Prostate gland (tissue), 2 donors: ENCODE measurements at regions not wholly inside any gene's neighbourhood (a gene's known extent, or its start where the extent isn't known, plus 50 kb on each side); places are given as distances from the start of the nearest gene placed in this dataset.

Experiments used
- DNase-seq: peaks from one replicate; pipeline ENCODE4 v3.0.0-alpha.2; 2019; ENCODE audit warnings: low spot score
- H3K27ac ChIP-seq, 2 donors: fragments of 200-600 bp; sonication (generic); 2 replicates each; pipeline ENCODE4 v1.5.1; 2017 to 2019
- H3K27me3 ChIP-seq: fragments of 200-600 bp; sonication (generic); replicated peaks from 2 replicates; pipeline ENCODE4 v1.5.1; 2019; ENCODE audit not compliant: insufficient read depth
- H3K36me3 ChIP-seq, 2 donors: fragments of 200-600 bp; sonication (generic); 1 replicate in 1 of 2; 2 replicates in 1 of 2; pipeline versions ENCODE4 v1.5.1 to v1.8.1; 2017 to 2019
- H3K4me1 ChIP-seq: fragments of 200-600 bp; sonication (generic); replicated peaks from 2 replicates; pipeline ENCODE4 v1.5.1; 2019
- H3K4me3 ChIP-seq, 2 donors: fragments of 200-600 bp; sonication (generic); 2 replicates each; pipeline ENCODE4 v1.5.1; 2017 to 2019
- H3K9me3 ChIP-seq: fragments of 200-600 bp; sonication (generic); 2 replicates; pipeline ENCODE4 v1.5.1; 2017
- CTCF ChIP-seq, 4 experiments: fragments of 200-600 bp in 2 of 4; fragments of 450-650 bp in 2 of 4; sonication (generic) in 2 of 4; IDR thresholded peaks; 1 replicate in 3 of 4; 2 replicates in 1 of 4; pipeline ENCODE4 v1.5.1; 2016 to 2019; ENCODE audit warnings: antibody characterized with exemption in 4 of 4, mild to moderate bottlenecking in 2 of 4, moderate library complexity in 2 of 4
- POLR2A ChIP-seq: fragments of 450-650 bp; IDR thresholded peaks from one replicate; pipeline ENCODE4 v1.6.1; 2016; ENCODE audit warnings: antibody characterized with exemption, mild to moderate bottlenecking
- POLR2AphosphoS5 ChIP-seq: sonication (generic); formaldehyde crosslinking; IDR thresholded peaks from one replicate; pipeline ENCODE4 v1.6.1; 2017; ENCODE audit warnings: antibody characterized with exemption
- WGBS: methylation state at CpG from one replicate; pipeline ENCODE4 v1.1.5; 2018; 5-methylcytosine and 5-hydroxymethylcytosine counted together
- intact Hi-C: fragments of 100-400 bp; cut with DNase I; formaldehyde crosslinking; loops from one replicate; pipeline ENCODE4 v1.14.2; 2022

GRCh38 chr4:165548702-165549101 is 169.9 kb downstream of the CPE start:
- no peak overlapping the region for H3K4me3 ChIP-seq
- DNase-seq: no peak
- H3K9me3 ChIP-seq: no peaks in the 10 kb centered on the region
- no peaks in the 10 kb centered on the region for H3K36me3 ChIP-seq
- H3K27me3 ChIP-seq: no peaks in the 10 kb centered on the region
- H3K4me1 ChIP-seq: no peaks in the 10 kb centered on the region
- 83% methylated on average over 2 of the region's 2 CpGs for WGBS
- intact Hi-C loops: no loop called here
- no peak for TF ChIP-seq POLR2A
- TF ChIP-seq POLR2AphosphoS5: no peak
- no peak for TF ChIP-seq CTCF (IDR thresholded peaks at IDR 0.05)
- H3K27ac ChIP-seq: no peak overlapping the region

GRCh38 chr4:165553221-165553810 is 174.5 kb downstream of the CPE start:
- Histone ChIP-seq H3K27me3 (no peaks in the 10 kb centered on the region), H3K4me1 (no peaks in the 10 kb centered on the region), H3K36me3 (no peaks in the 10 kb centered on the region), H3K4me3 (no peak overlapping the region), H3K27ac (no peak overlapping the region), H3K9me3 (no peaks in the 10 kb centered on the region)
- no peak for DNase-seq
- intact Hi-C loops: no loop called here
- 89% methylated on average over 2 of the region's 2 CpGs for WGBS
- TF ChIP-seq POLR2A: no peak
- no peak for TF ChIP-seq CTCF (IDR thresholded peaks at IDR 0.05)
- TF ChIP-seq POLR2AphosphoS5: no peak

- Histone ChIP-seq H3K9me3 (no peaks in the 10 kb centered on the region), H3K4me1 (no peaks in the 10 kb centered on the region), H3K27ac (no peak overlapping the region), H3K36me3 (no peaks in the 10 kb centered on the region), H3K4me3 (no peak overlapping the region), H3K27me3 (no peaks in the 10 kb centered on the region)
- intact Hi-C loops: no loop called here
- TF ChIP-seq POLR2AphosphoS5 (no peak), CTCF (IDR thresholded peaks at IDR 0.05) (no peak), POLR2A (no peak)
- no peak for DNase-seq
- WGBS: 81% methylated on average over 5 of the region's 5 CpGs
These were observed 176.5 kb downstream of the CPE start for GRCh38 chr4:165555302-165555701.

- Histone ChIP-seq H3K4me1 (no peaks in the 10 kb centered on the region), H3K27ac (no peak overlapping the region), H3K4me3 (no peak overlapping the region), H3K36me3 (no peaks in the 10 kb centered on the region), H3K9me3 (no peaks in the 10 kb centered on the region), H3K27me3 (no peaks in the 10 kb centered on the region)
- TF ChIP-seq POLR2A (no peak), POLR2AphosphoS5 (no peak), CTCF (IDR thresholded peaks at IDR 0.05) (no peak)
- WGBS: 89% methylated on average over 1 of the region's 1 CpG
- no peak for DNase-seq
- intact Hi-C loops: no loop called here
These were observed 177.6 kb downstream of the CPE start for GRCh38 chr4:165556383-165556782.

- Histone ChIP-seq H3K4me1 (no peaks in the 10 kb centered on the region), H3K27ac (no peak overlapping the region), H3K36me3 (no peaks in the 10 kb centered on the region), H3K9me3 (no peaks in the 10 kb centered on the region), H3K27me3 (no peaks in the 10 kb centered on the region), H3K4me3 (no peak overlapping the region)
- intact Hi-C loops: no loop called here
- TF ChIP-seq CTCF (IDR thresholded peaks at IDR 0.05): no peak
- TF ChIP-seq POLR2AphosphoS5: no peak
- TF ChIP-seq POLR2A: no peak
- DNase-seq: no peak
- WGBS: 95% methylated on average over 4 of the region's 4 CpGs
These were observed 182.1 kb downstream of the CPE start for GRCh38 chr4:165560941-165561340.
